HepG2 (cell line): ENCODE measurements at regions not wholly inside any gene's neighbourhood (a gene's known extent, or its start where the extent isn't known, plus 50 kb on each side); places are given as distances from the start of the nearest gene placed in this dataset.

Source experiments
- ARID4A ChIP-seq: sonication (generic); formaldehyde crosslinking; IDR thresholded peaks from 2 replicates; pipeline ENCODE4 v1.5.0; 2020; ENCODE audit warnings: mild to moderate bottlenecking, missing genetic modification reagents, borderline replicate concordance
- ATF7-NPFF ChIP-seq: sonication (generic); formaldehyde crosslinking; IDR thresholded peaks from 2 replicates; pipeline ENCODE4 v1.8.1; 2023; ENCODE audit warnings: mild to moderate bottlenecking, low read depth, missing genetic modification reagents, moderate library complexity
- DMTF1 ChIP-seq: sonication (generic); formaldehyde crosslinking; IDR thresholded peaks from 2 replicates; pipeline ENCODE4 v1.4.0; 2020; ENCODE audit warnings: mild to moderate bottlenecking, missing genetic modification reagents
- HNRNPK ChIP-seq: fragments of 200-400 bp; formaldehyde crosslinking; IDR thresholded peaks from 2 replicates; pipeline ENCODE4 v1.6.1; 2018; ENCODE audit warnings: low read length, low read depth, moderate library complexity, mild to moderate bottlenecking; ENCODE audit not compliant: poor library complexity, severe bottlenecking
- KDM5B ChIP-seq: sonication (generic); formaldehyde crosslinking; IDR thresholded peaks from 2 replicates; pipeline ENCODE4 v1.4.0; 2020; ENCODE audit warnings: missing genetic modification reagents, mild to moderate bottlenecking, borderline replicate concordance
- RARG ChIP-seq: sonication (generic); formaldehyde crosslinking; IDR thresholded peaks from 2 replicates; pipeline ENCODE4 v1.4.0; 2020; ENCODE audit warnings: low read depth, mild to moderate bottlenecking, missing genetic modification reagents
- SNAI1 ChIP-seq: sonication (generic); formaldehyde crosslinking; IDR thresholded peaks from 2 replicates; pipeline ENCODE4 v1.5.0; 2020; ENCODE audit warnings: mild to moderate bottlenecking, missing genetic modification reagents, borderline replicate concordance
- ZNF577 ChIP-seq: sonication (generic); formaldehyde crosslinking; IDR thresholded peaks from 2 replicates; pipeline ENCODE4 v1.4.0; 2020; ENCODE audit warnings: mild to moderate bottlenecking, low read depth, missing genetic modification reagents, borderline replicate concordance
- ZNF691 ChIP-seq: sonication (generic); formaldehyde crosslinking; IDR thresholded peaks from 2 replicates; pipeline ENCODE4 v1.4.0; 2020; ENCODE audit warnings: missing genetic modification reagents, low read depth, mild to moderate bottlenecking, borderline replicate concordance
- ZNF746 ChIP-seq: sonication (generic); formaldehyde crosslinking; IDR thresholded peaks from 2 replicates; pipeline ENCODE4 v1.8.0; 2022; ENCODE audit warnings: mild to moderate bottlenecking, missing genetic modification reagents
- ZNF768 ChIP-seq: sonication (generic); formaldehyde crosslinking; IDR thresholded peaks from 2 replicates; pipeline ENCODE4 v1.4.0; 2020; ENCODE audit warnings: missing genetic modification reagents
- TF ChIP-seq, protein P1 (sequence below): sonication (generic); formaldehyde crosslinking; IDR thresholded peaks from 2 replicates; pipeline ENCODE4 v1.9.0; 2022; ENCODE audit warnings: low read depth, missing genetic modification reagents
- TF ChIP-seq, protein P2 (sequence below): sonication (generic); formaldehyde crosslinking; IDR thresholded peaks from 2 replicates; pipeline ENCODE4 v1.5.1; 2020; ENCODE audit warnings: mild to moderate bottlenecking, missing genetic modification reagents, moderate library complexity

DNA sequence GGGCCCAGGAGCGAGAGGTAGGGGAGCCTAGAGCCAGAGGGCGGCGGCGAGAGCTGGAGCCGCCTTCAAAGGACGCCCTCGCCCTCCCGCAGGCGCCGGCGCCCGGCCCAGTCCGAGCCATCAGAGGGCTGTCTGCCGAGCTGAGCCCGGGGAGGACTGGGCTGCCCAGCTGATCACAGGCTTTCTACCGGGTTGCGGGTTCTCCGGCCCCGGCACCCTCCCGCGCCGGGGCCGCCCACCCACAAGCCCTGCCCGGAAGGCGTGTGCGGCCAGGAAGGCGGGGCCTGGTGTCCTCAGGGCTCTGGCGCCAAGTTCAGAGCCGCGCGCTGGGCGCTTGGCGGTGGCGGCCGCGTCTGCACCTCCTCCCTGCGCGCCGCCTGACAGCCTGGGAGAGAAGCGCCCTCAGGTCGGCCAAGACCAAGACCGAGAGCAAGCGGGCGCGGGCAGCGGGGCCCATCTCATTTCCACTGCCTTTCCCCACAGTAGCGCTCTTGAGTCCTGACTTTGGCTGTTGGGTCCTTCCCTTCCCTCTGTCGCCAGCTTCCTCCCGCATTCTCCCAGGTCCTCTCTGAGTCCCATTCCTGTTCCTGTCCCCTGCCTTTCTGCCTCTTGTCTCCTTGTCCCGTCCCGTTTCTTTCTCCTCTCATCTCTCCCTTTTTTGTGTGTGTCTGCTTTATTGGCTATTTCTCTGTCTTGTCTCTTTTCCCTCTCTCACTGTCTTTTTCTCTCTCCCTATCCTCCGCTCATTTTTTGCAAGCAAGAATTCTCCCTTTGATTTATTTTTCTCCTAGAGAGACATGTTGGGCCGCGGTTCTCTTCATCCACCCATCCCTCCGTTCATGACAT is 60.6 kb upstream of the MSMB start (continued):
- TF ChIP-seq, protein P1, sequence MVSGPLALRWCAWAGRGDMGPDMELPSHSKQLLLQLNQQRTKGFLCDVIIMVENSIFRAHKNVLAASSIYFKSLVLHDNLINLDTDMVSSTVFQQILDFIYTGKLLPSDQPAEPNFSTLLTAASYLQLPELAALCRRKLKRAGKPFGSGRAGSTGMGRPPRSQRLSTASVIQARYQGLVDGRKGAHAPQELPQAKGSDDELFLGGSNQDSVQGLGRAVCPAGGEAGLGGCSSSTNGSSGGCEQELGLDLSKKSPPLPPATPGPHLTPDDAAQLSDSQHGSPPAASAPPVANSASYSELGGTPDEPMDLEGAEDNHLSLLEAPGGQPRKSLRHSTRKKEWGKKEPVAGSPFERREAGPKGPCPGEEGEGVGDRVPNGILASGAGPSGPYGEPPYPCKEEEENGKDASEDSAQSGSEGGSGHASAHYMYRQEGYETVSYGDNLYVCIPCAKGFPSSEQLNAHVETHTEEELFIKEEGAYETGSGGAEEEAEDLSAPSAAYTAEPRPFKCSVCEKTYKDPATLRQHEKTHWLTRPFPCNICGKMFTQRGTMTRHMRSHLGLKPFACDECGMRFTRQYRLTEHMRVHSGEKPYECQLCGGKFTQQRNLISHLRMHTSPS (CRISPR knock-in tag): 0 out of 2 replicates have a peak, but pooled peaks have one; percentile 44
- TF ChIP-seq ARID4A: peak; percentile 70; the same call in 1 of the 2 replicates
- TF ChIP-seq ATF7-NPFF (CRISPR knock-in tag): no peak
- TF ChIP-seq ZNF768 (CRISPR knock-in tag): peak; percentile 56; the same call in 1 of the 2 replicates
- no peak for TF ChIP-seq ZNF577 (CRISPR knock-in tag)
- 0 out of 2 replicates have a peak, but pooled peaks have one; percentile 59 for TF ChIP-seq ZNF746
- TF ChIP-seq SNAI1 (CRISPR knock-in tag): no peak
- TF ChIP-seq ZNF691 (CRISPR knock-in tag): no peak
- TF ChIP-seq, protein P2, sequence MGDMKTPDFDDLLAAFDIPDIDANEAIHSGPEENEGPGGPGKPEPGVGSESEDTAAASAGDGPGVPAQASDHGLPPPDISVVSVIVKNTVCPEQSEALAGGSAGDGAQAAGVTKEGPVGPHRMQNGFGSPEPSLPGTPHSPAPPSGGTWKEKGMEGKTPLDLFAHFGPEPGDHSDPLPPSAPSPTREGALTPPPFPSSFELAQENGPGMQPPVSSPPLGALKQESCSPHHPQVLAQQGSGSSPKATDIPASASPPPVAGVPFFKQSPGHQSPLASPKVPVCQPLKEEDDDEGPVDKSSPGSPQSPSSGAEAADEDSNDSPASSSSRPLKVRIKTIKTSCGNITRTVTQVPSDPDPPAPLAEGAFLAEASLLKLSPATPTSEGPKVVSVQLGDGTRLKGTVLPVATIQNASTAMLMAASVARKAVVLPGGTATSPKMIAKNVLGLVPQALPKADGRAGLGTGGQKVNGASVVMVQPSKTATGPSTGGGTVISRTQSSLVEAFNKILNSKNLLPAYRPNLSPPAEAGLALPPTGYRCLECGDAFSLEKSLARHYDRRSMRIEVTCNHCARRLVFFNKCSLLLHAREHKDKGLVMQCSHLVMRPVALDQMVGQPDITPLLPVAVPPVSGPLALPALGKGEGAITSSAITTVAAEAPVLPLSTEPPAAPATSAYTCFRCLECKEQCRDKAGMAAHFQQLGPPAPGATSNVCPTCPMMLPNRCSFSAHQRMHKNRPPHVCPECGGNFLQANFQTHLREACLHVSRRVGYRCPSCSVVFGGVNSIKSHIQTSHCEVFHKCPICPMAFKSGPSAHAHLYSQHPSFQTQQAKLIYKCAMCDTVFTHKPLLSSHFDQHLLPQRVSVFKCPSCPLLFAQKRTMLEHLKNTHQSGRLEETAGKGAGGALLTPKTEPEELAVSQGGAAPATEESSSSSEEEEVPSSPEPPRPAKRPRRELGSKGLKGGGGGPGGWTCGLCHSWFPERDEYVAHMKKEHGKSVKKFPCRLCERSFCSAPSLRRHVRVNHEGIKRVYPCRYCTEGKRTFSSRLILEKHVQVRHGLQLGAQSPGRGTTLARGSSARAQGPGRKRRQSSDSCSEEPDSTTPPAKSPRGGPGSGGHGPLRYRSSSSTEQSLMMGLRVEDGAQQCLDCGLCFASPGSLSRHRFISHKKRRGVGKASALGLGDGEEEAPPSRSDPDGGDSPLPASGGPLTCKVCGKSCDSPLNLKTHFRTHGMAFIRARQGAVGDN (CRISPR knock-in tag): peak; percentile 89
- no peak for TF ChIP-seq DMTF1 (CRISPR knock-in tag)
- TF ChIP-seq KDM5B (CRISPR knock-in tag): peak; percentile 59; the same call in 1 of the 2 replicates
- no peak for TF ChIP-seq RARG (CRISPR knock-in tag)
- TF ChIP-seq HNRNPK: peak; percentile 81
